Stomach (tissue), 8 donors: ENCODE measurements at regions not wholly inside any gene's neighbourhood (a gene's known extent, or its start where the extent isn't known, plus 50 kb on each side); places are given as distances from the start of the nearest gene placed in this dataset.
A peak's percentile ranks its signal among the peaks of the same experiment; 100 is the strongest.

Experiments used
- DNase-seq, 2 donors: peaks; one replicate each; pipeline versions ENCODE4 v3.0.0 to v3.0.0-alpha.2; 2013 to 2019
- H3K27ac ChIP-seq, 5 donors: fragments of 200-600 bp in 4 of 5; sonication (generic) in 4 of 5; one replicate each; pipeline ENCODE4 v1.5.1; 2013 to 2019; ENCODE audit warnings: mild to moderate bottlenecking in 1 of 5, moderate library complexity in 1 of 5
- H3K27me3 ChIP-seq, 3 donors: fragments of 200-600 bp; sonication (generic); one replicate each; pipeline ENCODE4 v1.5.1; 2017 to 2019; ENCODE audit warnings: mixed run types in 1 of 3
- H3K36me3 ChIP-seq, 4 donors: fragments of 200-600 bp; sonication (generic); 1 replicate in 3 of 4; 2 replicates in 1 of 4; pipeline ENCODE4 v1.5.1; 2016 to 2019
- H3K4me1 ChIP-seq, 4 donors: fragments of 200-600 bp; sonication (generic); one replicate each; pipeline ENCODE4 v1.5.1; 2016 to 2019
- H3K4me3 ChIP-seq, 4 donors: fragments of 200-600 bp; sonication (generic) in 3 of 4; one replicate each; pipeline ENCODE4 v1.5.1; 2016 to 2019; ENCODE audit warnings: mild to moderate bottlenecking in 1 of 4
- H3K9me3 ChIP-seq, 4 donors: fragments of 200-600 bp; sonication (generic); one replicate each; pipeline ENCODE4 v1.5.1; 2016 to 2019
- EP300 ChIP-seq: sonication (generic); formaldehyde crosslinking; IDR thresholded peaks from one replicate; pipeline ENCODE4 v1.6.1; 2017; ENCODE audit warnings: antibody characterized with exemption
- POLR2A ChIP-seq, 4 donors: fragments of 450-650 bp; IDR thresholded peaks; one replicate each; pipeline ENCODE4 v1.6.1; 2016; ENCODE audit warnings: antibody characterized with exemption in 4 of 4, control low read depth in 2 of 4, mild to moderate bottlenecking in 1 of 4, moderate library complexity in 1 of 4
- POLR2AphosphoS5 ChIP-seq, 3 donors: sonication (generic); formaldehyde crosslinking; IDR thresholded peaks; one replicate each; pipeline ENCODE4 v1.6.1; 2016; ENCODE audit warnings: antibody characterized with exemption in 3 of 3
- WGBS, 5 donors: extraction: QIAGEN DNeasy Blood & Tissue Kit in 3 of 5; methylation state at CpG; one replicate each; pipeline versions ENCODE4 v1.1.5 to v1.1.7; 2013 to 2018; 5-methylcytosine and 5-hydroxymethylcytosine counted together
- intact Hi-C: fragments of 100-400 bp; cut with DNase I; formaldehyde crosslinking; loops from one replicate; pipeline ENCODE4 v1.15.1; 2023; ENCODE audit warnings: low total_unique reads
- TF ChIP-seq, protein P1 (sequence below), 7 experiments: fragments of 450-650 bp in 4 of 7; fragments of 200-600 bp in 3 of 7; sonication (generic) in 3 of 7; IDR thresholded peaks; one replicate each; pipeline ENCODE4 v1.5.1; 2016 to 2019; ENCODE audit warnings: antibody characterized with exemption in 7 of 7, control low read depth in 2 of 7, mild to moderate bottlenecking in 1 of 7
- donor health status: healthy with polysubstance abuse.
- donor health status: Bipolar disorder and iron deficiency.
- donor health status: healthy.

DNA sequence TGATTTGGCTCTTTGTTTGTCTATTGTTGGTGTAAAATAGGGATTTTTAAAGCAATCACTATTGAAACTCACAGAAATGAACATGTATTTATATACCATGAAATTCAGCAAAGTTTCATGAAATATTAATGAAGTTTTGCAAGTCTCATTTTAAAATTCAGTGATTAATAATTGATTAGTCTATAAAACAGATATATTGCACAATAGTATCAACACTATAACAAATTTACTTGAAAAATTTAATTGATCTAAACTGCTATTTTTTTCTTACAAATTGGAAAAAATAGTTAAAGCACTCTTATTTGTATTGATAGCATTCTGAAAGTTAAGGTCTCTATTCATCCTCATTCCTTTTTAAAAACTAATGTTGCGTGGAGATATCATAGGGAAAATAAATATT, 121.0 kb upstream of the PCDH9 start:
- TF ChIP-seq POLR2A (IDR thresholded peaks at IDR 0.05) (no peak), EP300 (no peak), POLR2AphosphoS5 (IDR thresholded peaks at IDR 0.05) (no peak)
- TF ChIP-seq, protein P1, sequence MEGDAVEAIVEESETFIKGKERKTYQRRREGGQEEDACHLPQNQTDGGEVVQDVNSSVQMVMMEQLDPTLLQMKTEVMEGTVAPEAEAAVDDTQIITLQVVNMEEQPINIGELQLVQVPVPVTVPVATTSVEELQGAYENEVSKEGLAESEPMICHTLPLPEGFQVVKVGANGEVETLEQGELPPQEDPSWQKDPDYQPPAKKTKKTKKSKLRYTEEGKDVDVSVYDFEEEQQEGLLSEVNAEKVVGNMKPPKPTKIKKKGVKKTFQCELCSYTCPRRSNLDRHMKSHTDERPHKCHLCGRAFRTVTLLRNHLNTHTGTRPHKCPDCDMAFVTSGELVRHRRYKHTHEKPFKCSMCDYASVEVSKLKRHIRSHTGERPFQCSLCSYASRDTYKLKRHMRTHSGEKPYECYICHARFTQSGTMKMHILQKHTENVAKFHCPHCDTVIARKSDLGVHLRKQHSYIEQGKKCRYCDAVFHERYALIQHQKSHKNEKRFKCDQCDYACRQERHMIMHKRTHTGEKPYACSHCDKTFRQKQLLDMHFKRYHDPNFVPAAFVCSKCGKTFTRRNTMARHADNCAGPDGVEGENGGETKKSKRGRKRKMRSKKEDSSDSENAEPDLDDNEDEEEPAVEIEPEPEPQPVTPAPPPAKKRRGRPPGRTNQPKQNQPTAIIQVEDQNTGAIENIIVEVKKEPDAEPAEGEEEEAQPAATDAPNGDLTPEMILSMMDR (IDR thresholded peaks at IDR 0.05): no peak
- DNase-seq: no peak
- Histone ChIP-seq H3K27me3 (no peaks in the 10 kb centered on the region), H3K36me3 (no peaks in the 10 kb centered on the region), H3K27ac (no peak overlapping the region), H3K4me1 (no peaks in the 10 kb centered on the region), H3K9me3 (peaks cover 0 to 6% (median 3%) of the 10 kb centered on the region in 4 donors), H3K4me3 (no peak overlapping the region)
- intact Hi-C loops: no loop called here
- 84 to 94% (median 91%) methylated on average over 1 of the region's 1 CpG for WGBS, 5 donors

DNA sequence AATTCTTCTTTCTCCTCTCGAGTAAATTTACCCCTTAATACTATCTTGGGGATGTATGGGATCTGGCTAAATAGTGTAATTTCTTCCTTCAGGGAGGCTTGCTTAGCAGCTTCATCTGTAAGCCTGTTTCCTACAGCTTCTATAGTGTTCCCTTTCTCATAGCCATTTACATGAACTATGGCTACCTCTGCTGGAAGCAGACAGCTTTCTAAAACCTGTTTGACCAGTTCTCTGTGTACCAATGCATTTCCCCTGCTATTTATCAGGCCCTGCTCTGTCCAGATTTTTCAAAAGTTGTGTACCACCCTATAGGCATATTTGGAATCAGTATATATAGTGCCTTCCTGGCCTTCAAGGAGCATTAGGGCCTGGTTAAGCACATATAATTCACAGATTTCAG, 113.6 kb upstream of the PCDH9 start:
- Histone ChIP-seq H3K4me1 (no peaks in the 10 kb centered on the region), H3K36me3 (no peaks in the 10 kb centered on the region), H3K9me3 (peaks cover 0 to 5% (median 0%) of the 10 kb centered on the region in 4 donors), H3K27ac (no peak overlapping the region), H3K4me3 (no peak overlapping the region), H3K27me3 (no peaks in the 10 kb centered on the region)
- TF ChIP-seq, protein P1 (IDR thresholded peaks at IDR 0.05): no peak
- no peak for TF ChIP-seq EP300
- no peak for TF ChIP-seq POLR2AphosphoS5 (IDR thresholded peaks at IDR 0.05)
- no peak for TF ChIP-seq POLR2A (IDR thresholded peaks at IDR 0.05)
- DNase-seq: peak in 1 of 2 donors; percentile 79
- intact Hi-C loops: no loop called here
- WGBS, 5 donors: 55 to 67% (median 61%) methylated on average over 1 of the region's 1 CpG

DNA sequence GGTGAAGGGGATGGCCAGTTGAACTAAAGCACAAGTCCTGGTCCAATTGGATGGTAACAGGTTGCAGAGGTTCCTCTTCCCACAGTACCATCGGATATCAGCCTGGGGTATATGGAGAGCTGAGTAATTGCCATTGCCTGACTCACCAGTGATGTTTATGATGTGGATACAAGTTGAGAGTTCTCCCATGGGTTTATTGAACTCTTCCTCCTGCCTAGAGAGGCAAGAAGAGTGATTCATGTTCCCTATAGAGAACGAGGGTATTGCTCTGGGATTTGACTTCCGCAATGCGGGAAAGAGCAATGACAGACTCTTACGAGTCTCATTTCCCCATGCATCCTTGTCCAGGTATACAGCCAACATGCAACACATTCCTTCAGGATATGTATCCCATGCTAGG, 111.3 kb upstream of the PCDH9 start:
- H3K4me1 ChIP-seq: no peaks in the 10 kb centered on the region
- H3K9me3 ChIP-seq: peaks cover 0 to 5% (median 0%) of the 10 kb centered on the region in 4 donors
- intact Hi-C loops: no loop called here
- no peaks in the 10 kb centered on the region for H3K27me3 ChIP-seq
- WGBS, 5 donors: 71 to 85% (median 76%) methylated on average over 5 of the region's 5 CpGs
- H3K27ac ChIP-seq: no peak overlapping the region
- H3K4me3 ChIP-seq: no peak overlapping the region
- TF ChIP-seq POLR2A (IDR thresholded peaks at IDR 0.05) (no peak), POLR2AphosphoS5 (IDR thresholded peaks at IDR 0.05) (no peak), EP300 (no peak)
- TF ChIP-seq, protein P1 (IDR thresholded peaks at IDR 0.05): no peak
- no peaks in the 10 kb centered on the region for H3K36me3 ChIP-seq
- no peak for DNase-seq

DNA sequence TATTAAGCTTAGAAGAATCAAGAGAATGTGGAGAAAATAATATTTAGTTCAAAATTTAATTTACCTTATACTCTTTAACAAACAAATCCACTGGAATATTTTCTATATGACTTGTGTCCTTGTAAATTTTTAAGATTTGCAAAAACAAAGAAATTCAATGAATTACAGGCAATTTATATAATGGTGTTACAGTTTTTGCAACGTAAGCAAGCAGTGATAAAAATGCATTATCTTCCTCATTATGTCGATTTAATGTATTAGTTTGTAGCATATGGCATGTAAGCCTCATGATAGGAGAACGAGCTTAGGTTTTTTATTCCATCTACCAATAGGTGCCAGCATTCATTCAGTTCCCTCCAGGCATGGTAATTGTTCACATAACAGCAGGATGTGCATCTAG, 100.0 kb upstream of the PCDH9 start:
- Histone ChIP-seq H3K4me1 (no peaks in the 10 kb centered on the region), H3K27ac (no peak overlapping the region), H3K4me3 (no peak overlapping the region), H3K9me3 (no peaks in the 10 kb centered on the region), H3K27me3 (no peaks in the 10 kb centered on the region), H3K36me3 (no peaks in the 10 kb centered on the region)
- TF ChIP-seq POLR2AphosphoS5 (IDR thresholded peaks at IDR 0.05) (no peak), POLR2A (IDR thresholded peaks at IDR 0.05) (no peak)
- DNase-seq: no peak
- WGBS, 5 donors: 73 to 78% (median 75%) methylated on average over 3 of the region's 3 CpGs
- intact Hi-C loops: no loop called here

DNA sequence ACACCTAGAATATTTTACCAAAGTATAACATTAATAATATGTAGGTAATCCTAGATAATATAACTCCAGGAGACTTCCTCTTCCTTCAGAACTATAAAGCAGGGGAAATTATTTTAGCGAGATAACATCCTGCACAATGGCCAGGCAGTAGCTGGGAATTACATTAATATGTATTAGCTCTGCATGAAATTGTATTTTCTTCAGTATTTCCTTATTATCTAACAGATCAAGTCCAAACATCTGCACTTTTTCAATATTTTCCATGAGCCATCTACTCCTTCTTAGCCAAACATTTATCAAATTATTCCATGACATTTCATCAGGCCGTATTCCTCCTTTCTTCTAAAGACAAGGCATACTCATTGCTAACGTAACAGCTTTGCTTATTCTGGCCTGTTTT, 98.8 kb upstream of the PCDH9 start:
- H3K9me3 ChIP-seq: no peaks in the 10 kb centered on the region
- no peak overlapping the region for H3K27ac ChIP-seq
- intact Hi-C loops: no loop called here
- no peaks in the 10 kb centered on the region for H3K36me3 ChIP-seq
- WGBS, 5 donors: 71 to 93% (median 85%) methylated on average over 3 of the region's 3 CpGs
- no peak for DNase-seq
- H3K4me1 ChIP-seq: no peaks in the 10 kb centered on the region
- no peak for TF ChIP-seq EP300
- no peak for TF ChIP-seq POLR2AphosphoS5 (IDR thresholded peaks at IDR 0.05)
- TF ChIP-seq, protein P1 (IDR thresholded peaks at IDR 0.05): no peak
- no peak for TF ChIP-seq POLR2A (IDR thresholded peaks at IDR 0.05)
- H3K27me3 ChIP-seq: no peaks in the 10 kb centered on the region
- H3K4me3 ChIP-seq: no peak overlapping the region
